ENCODE measurements at regions not wholly inside any gene's neighbourhood (a gene's known extent, or its start where the extent isn't known, plus 50 kb on each side); places are given as distances from the start of the nearest gene placed in this dataset.

DNA sequence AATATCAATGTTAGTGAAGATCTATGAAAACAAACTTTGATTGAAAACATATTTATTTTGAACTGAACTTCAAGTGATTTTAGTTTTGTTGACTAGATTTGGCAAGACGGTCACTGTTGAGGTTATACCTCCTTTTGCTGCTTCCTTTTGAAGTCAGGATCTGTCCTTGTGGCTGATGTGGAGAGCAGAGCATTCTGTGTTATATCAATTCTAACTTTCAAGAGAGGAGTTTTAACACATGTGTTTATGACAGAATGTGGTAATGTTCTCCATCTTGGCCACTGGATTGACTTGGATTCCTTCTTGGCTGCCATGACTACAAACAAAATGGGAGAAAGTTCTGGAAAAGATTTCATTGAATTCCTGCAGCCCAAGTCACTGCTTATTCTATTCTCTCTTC is 104.0 kb upstream of the ACTBL2 start:
- H3K27me3 Mint-ChIP-seq (ENCODE audit: low read depth): peaks cover 8% of the 10 kb centered on the region
- no peak overlapping the region for H3K27ac Mint-ChIP-seq
- no peak overlapping the region for H3K4me3 Mint-ChIP-seq
- H3K4me1 Mint-ChIP-seq (ENCODE audit: low read depth): no peaks in the 10 kb centered on the region
- H3K36me3 Mint-ChIP-seq (ENCODE audit: low read depth): no peaks in the 10 kb centered on the region
- H3K9me3 Mint-ChIP-seq: no peaks in the 10 kb centered on the region
- DNase-seq (ENCODE audit: low spot score): no peak

DNA sequence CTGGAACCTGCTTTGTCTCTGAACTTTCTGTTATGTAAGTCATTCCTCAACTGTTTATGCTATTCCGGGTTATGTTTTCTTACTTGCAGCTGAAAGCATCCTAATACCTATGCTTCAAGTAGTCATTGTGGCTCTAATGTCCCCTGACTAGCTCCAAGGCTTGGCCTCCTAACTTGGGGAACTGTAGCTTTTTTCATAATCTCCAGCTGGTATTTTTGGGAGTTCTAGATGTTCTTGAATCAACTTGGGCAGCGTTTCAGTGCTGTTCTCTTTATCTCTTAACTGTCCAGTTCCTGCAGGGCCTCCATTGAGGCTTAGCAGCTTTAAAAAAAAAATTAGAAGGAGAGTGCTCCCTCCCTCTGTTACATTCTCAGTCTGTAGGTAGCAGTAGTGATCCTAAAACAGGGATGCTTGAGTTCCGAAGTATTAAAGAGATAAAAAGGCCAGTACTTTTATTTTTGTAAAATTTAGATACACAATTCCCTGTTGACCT is 100.0 kb upstream of the ACTBL2 start:
- peaks cover 10% of the 10 kb centered on the region for H3K27me3 Mint-ChIP-seq (ENCODE audit: low read depth)
- no peak for DNase-seq (ENCODE audit: low spot score)
- H3K4me1 Mint-ChIP-seq (ENCODE audit: low read depth): no peaks in the 10 kb centered on the region
- H3K36me3 Mint-ChIP-seq (ENCODE audit: low read depth): no peaks in the 10 kb centered on the region
- no peak overlapping the region for H3K27ac Mint-ChIP-seq
- peaks cover 7% of the 10 kb centered on the region for H3K9me3 Mint-ChIP-seq
- no peak overlapping the region for H3K4me3 Mint-ChIP-seq

DNA sequence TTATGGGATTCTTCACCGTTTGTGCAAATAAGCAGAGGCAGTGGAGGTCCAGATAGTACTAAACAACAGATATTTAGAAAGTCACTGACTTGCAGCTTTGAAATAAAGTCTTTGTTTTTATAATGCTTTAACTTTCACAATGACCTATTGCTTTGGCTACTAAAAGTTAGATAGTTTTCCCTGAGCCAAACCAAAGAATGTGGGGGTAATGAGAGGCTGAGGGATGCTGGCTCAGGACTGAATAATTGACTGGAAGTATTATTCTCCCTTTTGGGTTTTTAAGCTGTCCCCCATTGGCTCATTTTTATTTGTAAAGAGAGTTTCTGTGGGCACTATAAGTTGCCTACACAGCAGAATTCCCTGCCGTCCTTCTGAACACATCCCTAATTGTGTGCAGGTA is 99.2 kb upstream of the ACTBL2 start:
- Mint-ChIP-seq H3K9me3 (peaks cover 7% of the 10 kb centered on the region), H3K27me3 (ENCODE audit: low read depth) (peaks cover 6% of the 10 kb centered on the region), H3K4me3 (no peak overlapping the region), H3K36me3 (ENCODE audit: low read depth) (no peaks in the 10 kb centered on the region), H3K27ac (no peak overlapping the region), H3K4me1 (ENCODE audit: low read depth) (no peaks in the 10 kb centered on the region)
- no peak for DNase-seq (ENCODE audit: low spot score)

DNA sequence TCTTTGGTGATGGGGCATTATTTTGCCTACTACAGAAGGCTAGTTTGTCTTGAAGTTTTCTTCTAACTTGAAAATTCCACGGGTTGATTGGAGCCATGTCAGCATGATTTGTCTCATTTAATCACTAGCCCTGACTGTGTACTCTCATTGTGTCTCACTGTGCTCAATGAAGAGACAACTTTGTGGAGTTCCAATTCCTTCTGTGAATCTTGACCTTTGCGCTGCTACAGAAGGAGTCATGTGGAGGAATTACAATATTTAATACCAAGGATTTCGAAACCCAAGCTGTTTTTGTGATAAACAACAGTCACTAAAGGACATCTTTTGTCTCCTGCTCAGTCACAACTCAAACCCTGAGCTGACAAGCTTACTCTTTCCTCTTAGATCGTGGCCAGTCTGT is 98.6 kb upstream of the ACTBL2 start:
- peaks cover 6% of the 10 kb centered on the region for H3K27me3 Mint-ChIP-seq (ENCODE audit: low read depth)
- no peak overlapping the region for H3K27ac Mint-ChIP-seq
- no peaks in the 10 kb centered on the region for H3K4me1 Mint-ChIP-seq (ENCODE audit: low read depth)
- no peak for DNase-seq (ENCODE audit: low spot score)
- peaks cover 7% of the 10 kb centered on the region for H3K9me3 Mint-ChIP-seq
- no peak overlapping the region for H3K4me3 Mint-ChIP-seq
- H3K36me3 Mint-ChIP-seq (ENCODE audit: low read depth): no peaks in the 10 kb centered on the region

DNA sequence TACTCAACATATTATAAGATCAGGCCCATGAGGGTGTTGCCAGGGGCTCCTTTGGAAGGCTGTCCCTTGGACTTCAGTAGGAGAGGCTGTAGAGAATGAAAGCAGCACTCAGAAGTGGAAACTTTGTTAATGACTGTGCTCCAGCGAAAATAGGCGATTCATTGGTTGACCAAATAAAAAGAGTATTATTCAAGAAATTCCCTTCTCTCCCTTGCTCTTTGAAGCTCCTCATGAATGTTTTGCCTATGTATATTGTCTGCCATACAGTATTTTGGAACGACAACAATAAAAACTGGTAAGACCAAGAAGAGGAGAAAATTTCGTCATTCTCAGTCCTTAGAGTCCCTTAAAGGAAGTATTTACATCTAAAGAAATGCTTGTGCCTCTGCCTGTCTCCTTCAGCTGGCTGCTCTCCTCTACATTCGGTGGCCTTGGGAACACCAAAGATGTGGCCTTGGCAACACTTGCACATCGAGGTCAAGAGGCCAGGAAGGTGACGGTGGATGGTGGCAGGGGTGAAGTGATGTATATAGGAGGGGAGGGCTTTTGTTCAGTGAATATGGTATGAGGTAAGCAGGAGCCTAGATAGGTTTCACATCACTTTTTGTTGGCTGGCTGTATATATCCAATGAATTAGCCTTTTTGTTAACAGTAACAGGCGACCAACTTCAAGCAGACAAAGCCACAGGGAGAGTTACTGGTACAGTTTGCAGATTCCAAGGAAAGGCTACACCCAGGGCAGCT is 95.0 kb upstream of the ACTBL2 start:
- no peak overlapping the region for H3K4me3 Mint-ChIP-seq
- H3K9me3 Mint-ChIP-seq: peaks cover 7% of the 10 kb centered on the region
- no peak for DNase-seq (ENCODE audit: low spot score)
- H3K27me3 Mint-ChIP-seq (ENCODE audit: low read depth): peaks cover 11% of the 10 kb centered on the region
- H3K4me1 Mint-ChIP-seq (ENCODE audit: low read depth): no peaks in the 10 kb centered on the region
- H3K36me3 Mint-ChIP-seq (ENCODE audit: low read depth): no peaks in the 10 kb centered on the region
- H3K27ac Mint-ChIP-seq: no peak overlapping the region

DNA sequence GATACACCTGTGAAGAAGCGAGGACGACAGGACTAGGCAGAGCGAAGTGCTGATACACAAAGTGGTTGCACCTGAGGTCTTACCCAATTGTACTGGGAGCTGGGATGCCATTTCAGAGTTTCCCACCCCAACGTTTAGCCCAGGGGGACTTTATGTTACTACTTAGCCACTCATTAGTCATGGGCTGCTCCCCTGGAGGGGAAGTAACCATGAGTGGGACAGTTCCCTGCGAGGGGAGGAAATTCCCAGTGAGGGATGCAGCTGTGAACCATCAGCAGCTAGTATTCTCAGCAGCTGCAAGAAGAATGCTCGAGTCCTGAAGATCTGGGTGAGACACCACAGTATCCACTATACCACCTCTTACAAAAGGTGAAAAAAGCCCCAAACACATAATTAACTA is 93.7 kb upstream of the ACTBL2 start:
- H3K9me3 Mint-ChIP-seq: peaks cover 7% of the 10 kb centered on the region
- DNase-seq (ENCODE audit: low spot score): no peak

DNA sequence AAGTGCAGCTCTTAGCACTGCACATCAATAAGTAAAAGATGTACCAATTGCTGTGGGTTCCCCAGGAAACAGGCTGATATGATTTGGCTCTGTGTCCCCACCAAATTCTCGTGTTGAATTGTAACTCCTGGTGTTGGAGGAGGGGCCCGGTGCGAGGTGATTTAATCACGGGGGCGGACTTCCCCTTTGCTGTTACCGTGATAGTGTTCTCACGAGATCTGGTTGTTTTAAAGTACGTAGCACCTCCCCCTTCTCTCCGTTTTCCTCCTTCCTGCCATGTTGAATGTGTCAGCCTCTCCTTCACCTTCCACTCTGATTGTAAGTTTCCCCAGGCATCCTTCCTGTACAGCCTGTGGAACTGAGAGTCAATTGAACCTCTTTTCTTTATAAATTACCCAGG is 93.2 kb upstream of the ACTBL2 start:
- Mint-ChIP-seq H3K36me3 (ENCODE audit: low read depth) (no peaks in the 10 kb centered on the region), H3K4me1 (ENCODE audit: low read depth) (no peaks in the 10 kb centered on the region), H3K27me3 (ENCODE audit: low read depth) (peaks cover 13% of the 10 kb centered on the region), H3K27ac (no peak overlapping the region), H3K4me3 (no peak overlapping the region), H3K9me3 (peaks cover 5% of the 10 kb centered on the region)
- no peak for DNase-seq (ENCODE audit: low spot score)

More for the DNA sequence above, 93.7 kb upstream of the ACTBL2 start:
- H3K4me1 Mint-ChIP-seq (ENCODE audit: low read depth): no peaks in the 10 kb centered on the region
- H3K27me3 Mint-ChIP-seq (ENCODE audit: low read depth): peaks cover 9% of the 10 kb centered on the region
- H3K4me3 Mint-ChIP-seq: no peak overlapping the region
- H3K27ac Mint-ChIP-seq: no peak overlapping the region
- H3K36me3 Mint-ChIP-seq (ENCODE audit: low read depth): no peaks in the 10 kb centered on the region

DNA sequence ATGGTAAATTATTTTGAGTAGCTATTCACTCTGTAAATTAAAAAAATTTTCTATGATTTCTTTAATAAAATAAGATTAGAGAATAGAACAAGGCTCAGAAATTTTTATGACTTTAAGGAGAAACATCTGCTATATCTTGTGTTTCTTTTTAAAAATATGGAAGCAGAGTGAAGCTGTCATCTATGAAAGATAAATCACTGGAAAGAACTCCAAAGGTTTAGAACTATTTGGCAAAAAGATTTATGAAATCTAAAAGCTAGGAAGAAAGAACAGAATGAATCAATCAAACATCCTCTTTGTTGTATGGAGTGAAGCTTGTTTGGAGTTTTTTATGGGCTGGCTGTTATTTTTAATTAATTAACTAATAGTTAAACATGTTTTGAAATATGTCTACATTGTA is 89.8 kb upstream of the ACTBL2 start:
- Mint-ChIP-seq H3K27me3 (ENCODE audit: low read depth) (peaks cover 12% of the 10 kb centered on the region), H3K36me3 (ENCODE audit: low read depth) (no peaks in the 10 kb centered on the region), H3K27ac (no peak overlapping the region), H3K9me3 (no peaks in the 10 kb centered on the region), H3K4me3 (no peak overlapping the region), H3K4me1 (ENCODE audit: low read depth) (no peaks in the 10 kb centered on the region)
- no peak for DNase-seq (ENCODE audit: low spot score)

DNA sequence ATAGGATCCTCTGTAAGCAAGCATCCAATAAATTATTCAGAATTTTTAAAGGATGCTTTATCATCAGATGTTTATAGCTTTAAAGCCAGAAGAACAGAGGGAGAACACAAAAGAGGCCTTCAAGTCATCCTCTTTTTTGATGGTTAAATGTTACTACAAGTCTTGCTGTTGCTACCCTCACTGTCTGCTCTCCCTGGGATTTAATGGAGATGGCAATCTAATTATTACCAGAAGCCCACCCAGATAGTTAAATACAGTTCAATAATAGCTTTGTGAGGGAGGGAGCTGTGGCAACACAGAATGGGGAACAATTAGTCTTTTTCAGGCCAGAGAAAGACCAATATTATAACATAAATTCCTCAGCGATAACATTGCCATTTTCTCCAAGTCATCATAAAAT is 87.0 kb upstream of the ACTBL2 start:
- H3K4me1 Mint-ChIP-seq (ENCODE audit: low read depth): no peaks in the 10 kb centered on the region
- no peak overlapping the region for H3K4me3 Mint-ChIP-seq
- H3K27ac Mint-ChIP-seq: no peak overlapping the region
- peaks cover 25% of the 10 kb centered on the region for H3K27me3 Mint-ChIP-seq (ENCODE audit: low read depth)
- H3K9me3 Mint-ChIP-seq: no peaks in the 10 kb centered on the region
- H3K36me3 Mint-ChIP-seq (ENCODE audit: low read depth): no peaks in the 10 kb centered on the region
- DNase-seq (ENCODE audit: low spot score): no peak

DNA sequence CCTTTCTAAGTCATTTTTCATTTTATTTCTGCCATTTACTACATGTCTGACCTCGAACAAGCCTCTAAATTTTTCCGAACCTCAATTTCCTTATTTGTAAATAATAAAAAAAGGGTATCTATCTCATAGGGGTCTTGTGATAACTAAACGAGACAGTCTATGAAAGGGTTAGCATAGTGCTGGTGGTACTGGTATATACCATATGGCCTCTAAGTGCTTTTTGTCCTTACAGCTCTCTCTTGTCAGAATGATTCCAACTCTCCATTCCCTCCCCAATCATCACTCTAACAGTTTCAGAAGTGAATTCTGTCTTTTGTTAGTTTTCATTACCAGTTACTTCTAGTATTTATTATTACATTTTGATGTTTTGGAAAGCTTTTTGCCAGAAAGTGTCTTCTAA is 85.5 kb upstream of the ACTBL2 start:
- H3K27me3 Mint-ChIP-seq (ENCODE audit: low read depth): peaks cover 23% of the 10 kb centered on the region
- no peak overlapping the region for H3K4me3 Mint-ChIP-seq
- H3K27ac Mint-ChIP-seq: no peak overlapping the region
- no peaks in the 10 kb centered on the region for H3K9me3 Mint-ChIP-seq
- DNase-seq (ENCODE audit: low spot score): no peak
- H3K36me3 Mint-ChIP-seq (ENCODE audit: low read depth): no peaks in the 10 kb centered on the region
- H3K4me1 Mint-ChIP-seq (ENCODE audit: low read depth): no peaks in the 10 kb centered on the region

DNA sequence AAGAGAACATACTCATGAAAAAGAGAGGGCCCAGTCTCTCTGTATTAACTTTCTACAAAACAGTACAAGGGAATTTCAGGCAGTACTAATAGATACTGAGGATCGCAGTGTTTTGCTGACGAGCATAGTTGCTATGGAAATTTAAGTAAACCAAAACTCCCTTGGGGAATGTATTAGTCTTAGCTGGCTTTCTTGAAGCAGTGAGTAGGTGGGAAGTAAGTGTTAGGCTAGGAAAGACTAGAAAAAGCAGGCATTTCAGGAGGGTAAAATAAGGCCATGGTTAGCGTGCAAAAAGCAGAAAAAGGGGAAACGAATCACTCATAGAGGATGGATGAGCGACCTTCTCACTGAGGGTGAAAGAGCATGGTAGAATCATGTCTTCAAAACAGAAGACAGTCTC is 84.3 kb upstream of the ACTBL2 start:
- Mint-ChIP-seq H3K4me3 (no peak overlapping the region), H3K27me3 (ENCODE audit: low read depth) (peaks cover 27% of the 10 kb centered on the region), H3K27ac (no peak overlapping the region), H3K4me1 (ENCODE audit: low read depth) (no peaks in the 10 kb centered on the region), H3K9me3 (no peaks in the 10 kb centered on the region), H3K36me3 (ENCODE audit: low read depth) (no peaks in the 10 kb centered on the region)
- DNase-seq (ENCODE audit: low spot score): no peak

DNA sequence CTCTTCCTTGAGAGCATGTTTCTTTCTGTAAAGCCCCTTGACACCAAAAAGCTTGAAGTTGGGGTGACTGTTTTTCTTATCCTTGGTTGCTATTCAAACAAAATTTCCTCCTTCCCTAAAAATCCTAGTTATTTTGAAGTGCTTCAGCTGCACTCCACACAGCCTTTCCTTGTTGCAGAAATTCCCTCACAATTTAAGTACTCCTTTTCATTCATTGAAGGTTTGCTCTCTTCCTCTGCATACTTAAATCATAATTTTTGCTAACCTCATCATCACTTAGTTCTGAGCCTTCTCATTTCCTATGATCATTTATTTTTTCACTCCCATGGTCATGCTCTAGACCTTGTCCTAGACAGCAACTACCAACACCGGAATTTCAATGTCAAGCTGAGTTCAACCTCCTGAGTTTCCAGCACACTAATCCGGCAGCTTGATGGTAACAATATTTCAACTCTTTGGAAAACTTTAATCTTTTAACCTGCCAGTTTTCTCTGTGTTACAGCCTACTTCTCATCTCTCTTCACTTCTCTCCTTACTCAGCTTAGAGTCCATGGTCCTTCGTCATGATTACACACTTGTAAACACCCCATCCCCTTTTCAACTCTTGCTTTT is 78.7 kb upstream of the ACTBL2 start:
- Mint-ChIP-seq H3K4me3 (no peak overlapping the region), H3K27me3 (ENCODE audit: low read depth) (peaks cover 25% of the 10 kb centered on the region), H3K9me3 (no peaks in the 10 kb centered on the region), H3K27ac (no peak overlapping the region), H3K36me3 (ENCODE audit: low read depth) (no peaks in the 10 kb centered on the region), H3K4me1 (ENCODE audit: low read depth) (no peaks in the 10 kb centered on the region)
- no peak for DNase-seq (ENCODE audit: low spot score)

DNA sequence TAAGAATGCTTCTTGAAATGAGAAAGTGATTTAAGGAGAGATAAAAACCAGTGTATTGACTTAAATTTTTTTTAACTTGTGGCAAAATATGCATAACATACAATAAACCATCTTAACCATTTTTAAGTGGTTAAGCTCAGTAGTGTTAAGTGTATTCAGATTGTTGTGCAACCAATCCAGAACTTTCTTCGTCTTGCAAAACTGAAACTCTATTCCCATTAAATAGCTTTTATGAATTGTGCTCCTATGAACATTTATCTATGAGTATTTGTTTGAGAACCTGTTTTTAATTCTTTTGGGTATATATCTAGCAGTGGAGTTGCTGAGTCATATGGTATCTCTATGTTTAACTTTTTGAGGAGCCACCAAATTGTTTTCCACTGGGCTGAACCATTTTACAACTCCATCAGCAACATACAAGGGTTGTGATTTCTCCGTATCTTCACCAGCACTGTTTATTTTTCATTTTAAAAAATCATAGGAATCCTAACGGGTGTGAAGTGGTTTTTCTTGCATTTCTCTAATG is 76.6 kb upstream of the ACTBL2 start:
- Mint-ChIP-seq H3K27ac (no peak overlapping the region), H3K27me3 (ENCODE audit: low read depth) (peaks cover 15% of the 10 kb centered on the region), H3K4me3 (no peak overlapping the region), H3K9me3 (no peaks in the 10 kb centered on the region), H3K4me1 (ENCODE audit: low read depth) (no peaks in the 10 kb centered on the region), H3K36me3 (ENCODE audit: low read depth) (no peaks in the 10 kb centered on the region)
- no peak for DNase-seq (ENCODE audit: low spot score)

DNA sequence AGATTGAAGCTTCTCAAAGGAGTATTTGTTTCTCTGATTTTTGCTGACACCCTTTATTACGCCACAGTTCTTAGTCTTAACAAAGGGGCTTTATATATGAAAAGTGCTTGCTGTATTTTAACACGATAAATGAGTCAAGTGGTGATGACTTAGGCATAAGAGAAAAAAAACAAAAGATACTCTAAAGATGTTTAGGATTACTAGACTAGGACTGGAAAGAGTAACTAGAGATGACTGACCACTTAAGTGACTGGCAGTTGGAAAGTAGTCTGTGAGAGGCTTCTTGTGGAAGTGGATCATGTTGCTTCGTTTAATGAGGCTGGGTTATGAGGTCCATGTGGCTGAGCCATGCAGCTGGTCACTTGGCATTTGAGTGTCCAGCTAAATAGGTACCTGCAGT is 69.4 kb upstream of the ACTBL2 start:
- peaks cover 2% of the 10 kb centered on the region for H3K27me3 Mint-ChIP-seq (ENCODE audit: low read depth)
- no peak overlapping the region for H3K27ac Mint-ChIP-seq
- H3K4me3 Mint-ChIP-seq: no peak overlapping the region
- H3K4me1 Mint-ChIP-seq (ENCODE audit: low read depth): no peaks in the 10 kb centered on the region
- no peaks in the 10 kb centered on the region for H3K36me3 Mint-ChIP-seq (ENCODE audit: low read depth)
- H3K9me3 Mint-ChIP-seq: no peaks in the 10 kb centered on the region
- DNase-seq (ENCODE audit: low spot score): no peak
